ENCODE measurements at regions not wholly inside any gene's neighbourhood (a gene's known extent, or its start where the extent isn't known, plus 50 kb on each side); places are given as distances from the start of the nearest gene placed in this dataset.
"Not testable (repeated sequence)": the region's sequence is repeated elsewhere in the genome, so short reads cannot be mapped to it uniquely, and the experiment has no call there.

GRCh38 chr9:62915661-62916060 is 1725.8 kb downstream of the SPATA31A7 start:
- not testable (repeated sequence) for DNase-seq (ENCODE audit: low read depth); H3K4me3 ChIP-seq (ENCODE audit: low read depth, low read length)

GRCh38 chr9:62918648-62919385 is 1729.0 kb downstream of the SPATA31A7 start:
- H3K4me3 ChIP-seq (ENCODE audit: low read depth, low read length); DNase-seq (ENCODE audit: low read depth): not testable (repeated sequence)

- DNase-seq (ENCODE audit: low read depth); H3K4me3 ChIP-seq (ENCODE audit: low read depth, low read length): not testable (repeated sequence)
These were observed 1741.6 kb downstream of the SPATA31A7 start for GRCh38 chr9:62931484-62931883.

GRCh38 chr9:62952840-62953239 is 1763.0 kb downstream of the SPATA31A7 start:
- not testable (repeated sequence) for H3K4me3 ChIP-seq (ENCODE audit: low read depth, low read length); DNase-seq (ENCODE audit: low read depth)
